CD4-positive, alpha-beta T cell treated with Interferon alpha-2 for 1 hour (primary cell): ENCODE measurements at regions not wholly inside any gene's neighbourhood (a gene's known extent, or its start where the extent isn't known, plus 50 kb on each side); places are given as distances from the start of the nearest gene placed in this dataset.

Source experiments
- DNase-seq, 2 donors: peaks; one replicate each; pipeline ENCODE4 v3.0.0-alpha.2; 2020 to 2022

GRCh38 chr1:87685311-87686135 lies 356.8 kb downstream of the LMO4 start:
- no peak for DNase-seq

- DNase-seq: no peak
These were observed 357.4 kb downstream of the LMO4 start for GRCh38 chr1:87686136-87686495.

GRCh38 chr1:87686671-87687070 lies 358.0 kb downstream of the LMO4 start:
- no peak for DNase-seq

- no peak for DNase-seq
These were observed 359.5 kb downstream of the LMO4 start for GRCh38 chr1:87688136-87688535.

GRCh38 chr1:87689487-87689886 lies 360.8 kb downstream of the LMO4 start:
- no peak for DNase-seq

GRCh38 chr1:87696483-87696882 lies 367.8 kb downstream of the LMO4 start:
- DNase-seq: no peak

- DNase-seq: no peak
These were observed 373.8 kb downstream of the LMO4 start for GRCh38 chr1:87702455-87702854.

GRCh38 chr1:87705233-87705632 lies 376.6 kb downstream of the LMO4 start:
- DNase-seq: no peak

GRCh38 chr1:87706203-87706602 lies 377.5 kb downstream of the LMO4 start:
- no peak for DNase-seq

- no peak for DNase-seq
These were observed 378.1 kb downstream of the LMO4 start for GRCh38 chr1:87706779-87707228.

- DNase-seq: no peak
These were observed 378.7 kb downstream of the LMO4 start for GRCh38 chr1:87707411-87707810.

GRCh38 chr1:87712261-87713010 lies 383.8 kb downstream of the LMO4 start:
- no peak for DNase-seq

GRCh38 chr1:87714278-87714677 lies 385.6 kb downstream of the LMO4 start:
- no peak for DNase-seq

GRCh38 chr1:87715052-87715451 lies 386.4 kb downstream of the LMO4 start:
- no peak for DNase-seq

- DNase-seq: no peak
These were observed 386.8 kb downstream of the LMO4 start for GRCh38 chr1:87715471-87715870.

GRCh38 chr1:87717157-87717670 lies 388.5 kb downstream of the LMO4 start:
- no peak for DNase-seq

- DNase-seq: no peak
These were observed 389.7 kb downstream of the LMO4 start for GRCh38 chr1:87718241-87718950.

GRCh38 chr1:87719658-87720057 lies 391.0 kb downstream of the LMO4 start:
- DNase-seq: no peak

GRCh38 chr1:87720561-87720960 lies 391.9 kb downstream of the LMO4 start:
- no peak for DNase-seq

GRCh38 chr1:87723193-87723592 lies 394.5 kb downstream of the LMO4 start:
- DNase-seq: no peak

GRCh38 chr1:87728169-87728568 lies 399.5 kb downstream of the LMO4 start:
- no peak for DNase-seq

- no peak for DNase-seq
These were observed 401.9 kb downstream of the LMO4 start for GRCh38 chr1:87730274-87731216.
